Adrenal gland (tissue), 5 donors: ENCODE measurements at regions not wholly inside any gene's neighbourhood (a gene's known extent, or its start where the extent isn't known, plus 50 kb on each side); places are given as distances from the start of the nearest gene placed in this dataset.
"Not testable (repeated sequence)": the region's sequence is repeated elsewhere in the genome, so short reads cannot be mapped to it uniquely, and the experiment has no call there.

Experiments used
- CTCF ChIP-seq, 6 experiments: fragments of 450-650 bp in 4 of 6; fragments of 200-600 bp in 2 of 6; sonication (generic) in 1 of 6; IDR thresholded peaks; 1 replicate in 5 of 6; 2 replicates in 1 of 6; pipeline versions ENCODE4 v1.5.1 to v1.8.0; 2016 to 2021; ENCODE audit warnings: antibody characterized with exemption in 6 of 6, mild to moderate bottlenecking in 2 of 6, moderate library complexity in 1 of 6
- POLR2A ChIP-seq, 2 donors: fragments of 450-650 bp; IDR thresholded peaks; one replicate each; pipeline ENCODE4 v1.6.1; 2017; ENCODE audit warnings: antibody characterized with exemption in 2 of 2, mild to moderate bottlenecking in 2 of 2, moderate library complexity in 1 of 2
- donor health status: DM: no; HTN: no; CAD: no.

GRCh38 chr11:69221636-69222035 lies 65.9 kb downstream of the SMIM38 start:
- not testable (repeated sequence) for TF ChIP-seq POLR2A, CTCF (IDR thresholded peaks at IDR 0.05)
